Stomach (tissue), 4 donors: ENCODE measurements at regions not wholly inside any gene's neighbourhood (a gene's known extent, or its start where the extent isn't known, plus 50 kb on each side); places are given as distances from the start of the nearest gene placed in this dataset.

Experiments used
- CTCF ChIP-seq, 7 experiments: fragments of 450-650 bp in 4 of 7; fragments of 200-600 bp in 3 of 7; sonication (generic) in 3 of 7; IDR thresholded peaks; one replicate each; pipeline ENCODE4 v1.5.1; 2016 to 2019; ENCODE audit warnings: antibody characterized with exemption in 7 of 7, control low read depth in 2 of 7, mild to moderate bottlenecking in 1 of 7
- EP300 ChIP-seq: sonication (generic); formaldehyde crosslinking; IDR thresholded peaks from one replicate; pipeline ENCODE4 v1.6.1; 2017; ENCODE audit warnings: antibody characterized with exemption

- TF ChIP-seq CTCF (IDR thresholded peaks at IDR 0.05) (no peak), EP300 (no peak)
Observed at GRCh38 chr2:12341215-12341614, 375.5 kb upstream of the TRIB2 start.
